A673 (cell line): ENCODE measurements at regions not wholly inside any gene's neighbourhood (a gene's known extent, or its start where the extent isn't known, plus 50 kb on each side); places are given as distances from the start of the nearest gene placed in this dataset.

ENCODE experiments used
- BruUV-seq: library from RNA; stranded (reverse); fragments of 400-500 nt; replicated peaks from 2 replicates; lab custom pipeline; 2021; lab: Mats Ljungman, UMichigan
- CTCF ChIA-PET: fragments of 300-600 bp; sonication (Branson Sonifier 250); formaldehyde crosslinking; loops from one replicate; lab custom pipeline; 2022; ENCODE audit warnings: antibody characterized with exemption; lab: Charles Lee
- POLR2A ChIA-PET: fragments of 300-600 bp; sonication (Branson Sonifier 250); formaldehyde crosslinking; loops from one replicate; lab custom pipeline; 2022; ENCODE audit warnings: antibody characterized with exemption; ENCODE audit not compliant: low non-redundant PET; lab: Charles Lee
- DNase-seq: peaks from one replicate; pipeline ENCODE4 v3.0.0-alpha.2; 2015; ENCODE audit warnings: low spot score
- H3K27ac ChIP-seq: fragments of 200-600 bp; sonication (generic); 2 replicates; pipeline ENCODE4 v1.5.1; 2016; ENCODE audit warnings: mixed run types, low read depth, mild to moderate bottlenecking, mixed read lengths, antibody characterized with exemption, low read length; ENCODE audit not compliant: poor library complexity, severe bottlenecking
- H3K27me3 ChIP-seq: fragments of 200-600 bp; sonication (generic); replicated peaks from 2 replicates; pipeline ENCODE4 v1.6.1; 2017; ENCODE audit warnings: mixed run types, low read depth, mild to moderate bottlenecking, mixed read lengths, antibody characterized with exemption, low read length; ENCODE audit not compliant: insufficient read depth, poor library complexity
- H3K36me3 ChIP-seq: fragments of 200-600 bp; sonication (generic); 2 replicates; pipeline ENCODE4 v1.6.1; 2016; ENCODE audit warnings: mixed run types, mild to moderate bottlenecking, mixed read lengths, antibody characterized with exemption, low read length; ENCODE audit not compliant: insufficient read depth, poor library complexity, severe bottlenecking
- H3K4me1 ChIP-seq: fragments of 200-600 bp; sonication (generic); 2 replicates; pipeline ENCODE4 v1.6.1; 2017; ENCODE audit warnings: mixed run types, mild to moderate bottlenecking, mixed read lengths, antibody characterized with exemption, low read length; ENCODE audit not compliant: insufficient read depth, poor library complexity, severe bottlenecking
- H3K4me3 ChIP-seq: fragments of 200-600 bp; sonication (generic); 2 replicates; pipeline ENCODE4 v1.5.1; 2016; ENCODE audit warnings: low read depth, mixed run types, mild to moderate bottlenecking, mixed read lengths, low read length; ENCODE audit not compliant: poor library complexity, severe bottlenecking
- H3K9me3 ChIP-seq: fragments of 200-600 bp; sonication (generic); 2 replicates; pipeline ENCODE4 v1.6.1; 2016; ENCODE audit warnings: mixed run types, low read depth, mild to moderate bottlenecking, mixed read lengths, antibody characterized with exemption, low read length; ENCODE audit not compliant: poor library complexity, severe bottlenecking
- CTCF ChIP-seq: fragments of 300-800, 200-600 bp; sonication (generic); conservative IDR thresholded peaks from 2 replicates; pipeline ENCODE4 v1.5.1; 2017; ENCODE audit warnings: low read depth, mild to moderate bottlenecking, antibody characterized with exemption, low read length, moderate library complexity, mixed read lengths
- EZH2 ChIP-seq: fragments of 200-600 bp; sonication (generic); IDR thresholded peaks from 2 replicates; pipeline ENCODE4 v1.6.1; 2017; ENCODE audit warnings: borderline replicate concordance, low read depth, mild to moderate bottlenecking, mixed read lengths, antibody characterized with exemption, low read length; ENCODE audit not compliant: poor library complexity, severe bottlenecking
- intact Hi-C: fragments of 100-400 bp; cut with micrococcal nuclease; formaldehyde crosslinking; loops from one replicate; pipeline ENCODE4 v1.10.0; 2022; ENCODE audit not compliant: unreplicated experiment

GRCh38 chr10:71069909-71070666, 142.3 kb upstream of the UNC5B start:
- BruUV-seq = no TSS peak
- H3K4me1 ChIP-seq = no peaks in the 10 kb centered on the region
- intact Hi-C loops = no loop called here
- H3K27me3 ChIP-seq = peaks cover 3% of the 10 kb centered on the region
- ChIA-PET CTCF (no interaction called here), POLR2A (no interaction called here)
- TF ChIP-seq EZH2 (no peak), CTCF (no peak)
- H3K27ac ChIP-seq = no peak overlapping the region
- H3K4me3 ChIP-seq = no peak overlapping the region
- DNase-seq = no peak
- H3K9me3 ChIP-seq = no peaks in the 10 kb centered on the region
- no peaks in the 10 kb centered on the region for H3K36me3 ChIP-seq

GRCh38 chr10:71070741-71071140, 141.6 kb upstream of the UNC5B start:
- Histone ChIP-seq H3K36me3 (no peaks in the 10 kb centered on the region), H3K4me3 (no peak overlapping the region), H3K9me3 (no peaks in the 10 kb centered on the region), H3K4me1 (no peaks in the 10 kb centered on the region), H3K27me3 (peaks cover 3% of the 10 kb centered on the region), H3K27ac (no peak overlapping the region)
- BruUV-seq = no TSS peak
- no peak for DNase-seq
- TF ChIP-seq EZH2 (no peak), CTCF (no peak)
- POLR2A ChIA-PET = no interaction called here
- intact Hi-C loops = no loop called here
- CTCF ChIA-PET = no interaction called here

GRCh38 chr10:71072131-71072822, 140.1 kb upstream of the UNC5B start:
- CTCF ChIA-PET = no interaction called here

More at GRCh38 chr10:71072131-71072822, 140.1 kb upstream of the UNC5B start:
- no TSS peak for BruUV-seq
- Histone ChIP-seq H3K4me3 (no peak overlapping the region), H3K9me3 (no peaks in the 10 kb centered on the region), H3K36me3 (no peaks in the 10 kb centered on the region), H3K27me3 (peaks cover 3% of the 10 kb centered on the region), H3K4me1 (no peaks in the 10 kb centered on the region), H3K27ac (no peak overlapping the region)
- DNase-seq = no peak
- TF ChIP-seq EZH2 (no peak), CTCF (no peak)
- POLR2A ChIA-PET = no interaction called here
- intact Hi-C loops = no loop called here
